ENCODE measurements at regions not wholly inside any gene's neighbourhood (a gene's known extent, or its start where the extent isn't known, plus 50 kb on each side); places are given as distances from the start of the nearest gene placed in this dataset.
A peak's percentile ranks its signal among the peaks of the same experiment; 100 is the strongest.

DNA sequence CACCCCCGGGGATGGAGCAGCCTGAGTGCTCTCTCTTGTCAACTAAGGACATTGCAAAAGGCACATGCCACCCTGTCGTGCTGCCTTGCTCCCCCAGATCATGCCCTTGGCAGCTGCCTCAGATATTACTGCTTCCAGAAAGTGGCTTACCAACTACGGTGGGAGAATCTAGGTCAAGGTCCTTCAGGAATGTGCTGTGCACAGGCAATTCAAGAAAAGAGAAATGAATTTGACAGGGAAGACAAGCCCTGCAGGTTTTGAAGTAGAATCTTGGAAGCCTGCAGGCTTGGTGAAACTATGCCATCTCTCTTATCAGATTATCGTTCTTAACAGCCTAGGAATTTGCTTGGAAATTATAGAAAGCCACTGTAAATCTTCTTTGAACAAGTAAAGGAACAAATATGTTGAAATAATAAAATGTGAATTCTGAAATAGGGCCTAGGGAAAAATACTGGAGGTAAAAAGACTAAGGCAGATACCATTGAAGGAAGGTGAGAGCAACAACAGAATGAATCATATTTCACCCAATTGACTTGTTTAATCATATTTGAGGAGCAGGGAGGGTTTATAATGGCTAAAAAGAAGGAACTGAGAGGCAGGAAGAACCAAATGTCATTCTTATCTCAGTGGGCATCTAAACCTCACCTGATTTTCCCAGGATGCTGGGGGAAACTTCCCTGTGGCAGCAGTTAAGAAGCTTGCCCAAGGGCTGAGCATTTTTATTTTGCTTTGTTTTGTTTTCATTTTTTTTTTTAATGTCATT is 94.0 kb upstream of the GLS start:
- CTCF ChIA-PET: interaction anchor here (1.0 kb wide), 1 partner anchor 12 kb away, joined by 3 read pairs; no protein-coding TSS in a partner anchor
- TF ChIP-seq EP300 (IDR thresholded peaks at IDR 0.05) (no peak), HOXB5 (CRISPR knock-in tag; IDR thresholded peaks at IDR 0.05) (no peak), CHD4 (IDR thresholded peaks at IDR 0.05; ENCODE audit: borderline replicate concordance) (no peak), FOSL2 (IDR thresholded peaks at IDR 0.05) (no peak), FOSL2 (CRISPR knock-in tag; IDR thresholded peaks at IDR 0.05) (no peak), BHLHE40 (IDR thresholded peaks at IDR 0.05; ENCODE audit: low read depth, low read length) (no peak)
- Histone ChIP-seq H3K4me2 (peak overlapping the region; percentile 35), H3K9me3 (peaks cover 18% of the 10 kb centered on the region; the same call in 2 of the 3 replicates), H3K4me3 (no peak overlapping the region), H3K4me1 (peaks cover 56% of the 10 kb centered on the region), H3K27ac (peak overlapping the region; percentile 24 to 74; a peak in 4 of 6 replicates)
- WGBS (ENCODE audit: missing lambda C conversion rate): 32% methylated on average over 3 of the region's 4 CpGs
- FAIRE-seq: no peak
- peak in 1 of 2 experiments; percentile 52; a peak in 2 of 6 replicates for ATAC-seq
- POLR2A ChIA-PET: no interaction called here
- DNase-seq (ENCODE audit: low read depth in 1 of 2, low spot score in 1 of 2): no peak

DNA sequence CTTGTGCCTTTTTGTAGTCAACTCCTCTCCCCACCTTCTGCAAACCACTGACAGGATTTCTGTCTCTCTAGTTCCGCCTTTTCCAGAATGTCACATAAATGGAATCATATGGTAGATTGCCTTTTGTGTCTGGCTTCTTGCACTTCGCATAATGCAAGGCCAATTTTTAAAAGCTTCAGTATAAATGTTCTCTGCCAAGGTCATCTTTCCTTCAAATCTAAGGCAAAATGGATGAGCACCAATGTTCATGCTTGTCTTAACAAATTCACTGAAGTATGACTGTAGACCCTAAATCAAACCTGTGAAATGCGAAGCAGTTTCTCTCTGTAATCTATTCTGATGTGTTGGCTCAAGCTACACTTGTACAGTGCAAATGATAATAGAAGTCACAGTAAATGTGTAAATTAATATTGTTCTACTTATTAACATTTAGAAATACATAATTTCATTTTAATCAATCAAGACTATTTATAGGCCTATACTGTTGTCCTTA is 92.8 kb upstream of the GLS start:
- CTCF ChIA-PET: interaction anchor here (0.6 to 1.3 kb wide), 2 partner anchors 16 to 359 kb away, joined by 3 read pairs; no protein-coding TSS in a partner anchor
- FAIRE-seq (no peak), ATAC-seq (no peak), DNase-seq (ENCODE audit: low read depth in 1 of 2, low spot score in 1 of 2) (no peak)
- POLR2A ChIA-PET: no interaction called here
- Histone ChIP-seq H3K4me1 (peaks cover 56% of the 10 kb centered on the region), H3K27ac (no peak overlapping the region), H3K9me3 (peaks cover 18% of the 10 kb centered on the region; the same call in 2 of the 3 replicates), H3K4me2 (no peak overlapping the region), H3K4me3 (no peak overlapping the region)
- 71% methylated on average over 3 of the region's 3 CpGs for WGBS (ENCODE audit: missing lambda C conversion rate)
- TF ChIP-seq BHLHE40 (IDR thresholded peaks at IDR 0.05; ENCODE audit: low read depth, low read length): no peak
- no peak for TF ChIP-seq RCOR1 (IDR thresholded peaks at IDR 0.05; ENCODE audit: low read depth, low read length)
- no peak for TF ChIP-seq KDM1A (IDR thresholded peaks at IDR 0.05; ENCODE audit: low read depth)
- TF ChIP-seq HDAC2 (IDR thresholded peaks at IDR 0.05): no peak
- no peak for TF ChIP-seq FOXS1 (CRISPR knock-in tag; IDR thresholded peaks at IDR 0.05)
- TF ChIP-seq RFX5 (IDR thresholded peaks at IDR 0.05): no peak
- TF ChIP-seq, protein P1, sequence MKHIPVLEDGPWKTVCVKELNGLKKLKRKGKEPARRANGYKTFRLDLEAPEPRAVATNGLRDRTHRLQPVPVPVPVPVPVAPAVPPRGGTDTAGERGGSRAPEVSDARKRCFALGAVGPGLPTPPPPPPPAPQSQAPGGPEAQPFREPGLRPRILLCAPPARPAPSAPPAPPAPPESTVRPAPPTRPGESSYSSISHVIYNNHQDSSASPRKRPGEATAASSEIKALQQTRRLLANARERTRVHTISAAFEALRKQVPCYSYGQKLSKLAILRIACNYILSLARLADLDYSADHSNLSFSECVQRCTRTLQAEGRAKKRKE (CRISPR knock-in tag; IDR thresholded peaks at IDR 0.05; ENCODE audit: low read depth): no peak
- no peak for TF ChIP-seq NPAS2 (CRISPR knock-in tag; IDR thresholded peaks at IDR 0.05; ENCODE audit: borderline replicate concordance)
- no peak for TF ChIP-seq CBX2 (IDR thresholded peaks at IDR 0.05; ENCODE audit: borderline replicate concordance, low read depth)

- Histone ChIP-seq H3K9me3 (peaks cover 3% of the 10 kb centered on the region; the same call in 2 of the 3 replicates), H3K4me2 (peak overlapping the region; percentile 40), H3K4me1 (peaks cover 56% of the 10 kb centered on the region), H3K27ac (peak overlapping the region; percentile 19 to 75; a peak in 4 of 6 replicates), H3K4me3 (no peak overlapping the region)
- ChIA-PET CTCF (interaction anchor here (0.8 to 1.3 kb wide), 4 partner anchors 8 to 15 kb away, joined by 3 to 5 read pairs (median 4); no protein-coding TSS in a partner anchor), POLR2A (no interaction called here)
- WGBS (ENCODE audit: missing lambda C conversion rate): 42% methylated on average over 2 of the region's 2 CpGs
- ATAC-seq (peak in 1 of 2 experiments; percentile 47; a peak in 4 of 6 replicates), DNase-seq (ENCODE audit: low read depth in 1 of 2, low spot score in 1 of 2) (no peak), FAIRE-seq (no peak)
- TF ChIP-seq SREBF2 (IDR thresholded peaks at IDR 0.05) (no peak), JUN (IDR thresholded peaks at IDR 0.05) (no peak), REST (IDR thresholded peaks at IDR 0.05) (no peak), MYC (IDR thresholded peaks at IDR 0.05; ENCODE audit: borderline replicate concordance, low read length) (no peak), GATA3 (IDR thresholded peaks at IDR 0.05; ENCODE audit: borderline replicate concordance) (no peak), ESRRA (IDR thresholded peaks at IDR 0.05; ENCODE audit: borderline replicate concordance, low read length) (no peak), HOXB13 (CRISPR knock-in tag; IDR thresholded peaks at IDR 0.05; ENCODE audit: low read depth) (no peak), SMC3 (IDR thresholded peaks at IDR 0.05) (no peak), FOSL2 (IDR thresholded peaks at IDR 0.05) (no peak), FOSL2 (CRISPR knock-in tag; IDR thresholded peaks at IDR 0.05) (no peak), PHF8 (IDR thresholded peaks at IDR 0.05; ENCODE audit: borderline replicate concordance, low read depth) (no peak), RFX5 (IDR thresholded peaks at IDR 0.05) (no peak), NPAS2 (CRISPR knock-in tag; IDR thresholded peaks at IDR 0.05; ENCODE audit: borderline replicate concordance) (no peak)
Measured at GRCh38 chr2:190789074-190790004, 91.3 kb upstream of the GLS start.
